Left lung (tissue), 4 donors: ENCODE measurements at regions not wholly inside any gene's neighbourhood (a gene's known extent, or its start where the extent isn't known, plus 50 kb on each side); places are given as distances from the start of the nearest gene placed in this dataset.

Experiments
- ATAC-seq: fragments of 200-7000 bp; cut with Tn5 transposase; one replicate; pipeline ENCODE4 v1.9.1; 2020; ENCODE audit warnings: moderate library complexity
- DNase-seq, 4 donors: peaks; one replicate each; pipeline ENCODE4 v3.0.0-alpha.2; 2013 to 2020
- H3K27ac ChIP-seq, 2 donors: fragments of 200-600 bp; sonication (generic) in 1 of 2; one replicate each; pipeline versions ENCODE4 v1.5.0 to v1.8.0; 2020 to 2021
- H3K27me3 ChIP-seq, 2 donors: fragments of 200-600 bp; sonication (generic) in 1 of 2; one replicate each; pipeline versions ENCODE4 v1.5.0 to v1.8.0; 2020 to 2021
- H3K36me3 ChIP-seq, 2 donors: fragments of 200-600 bp; sonication (generic) in 1 of 2; one replicate each; pipeline versions ENCODE4 v1.5.0 to v1.8.0; 2020 to 2021
- H3K4me1 ChIP-seq, 2 donors: fragments of 200-600 bp; one replicate each; pipeline ENCODE4 v1.8.0; 2021
- H3K4me3 ChIP-seq, 2 donors: fragments of 200-600 bp; sonication (generic) in 1 of 2; one replicate each; pipeline versions ENCODE4 v1.5.0 to v1.8.0; 2020 to 2021; ENCODE audit warnings: mild to moderate bottlenecking in 1 of 2
- H3K9me3 ChIP-seq, 2 donors: fragments of 200-600 bp; sonication (generic) in 1 of 2; one replicate each; pipeline versions ENCODE4 v1.5.0 to v1.8.0; 2020 to 2021
- CTCF ChIP-seq, 2 donors: fragments of 200-600 bp; sonication (generic) in 1 of 2; IDR thresholded peaks; one replicate each; pipeline versions ENCODE4 v1.5.0 to v1.8.0; 2021; ENCODE audit warnings: antibody characterized with exemption in 2 of 2
- intact Hi-C, 2 donors: fragments of 100-400 bp; cut with DNase I; formaldehyde crosslinking; loops; one replicate each; pipeline versions ENCODE4 v1.11.2 to v1.14.2; 2022
- donor health status: DM: no; HTN: yes; CAD: no.
- donor health status: DM: no; HTN: no; CAD: no.

GRCh38 chr11:97229936-97230335 lies 840.1 kb downstream of the JRKL start:
- no peak for TF ChIP-seq CTCF (IDR thresholded peaks at IDR 0.05)
- DNase-seq (peak in 2 of 4 donors; percentile 19 to 25), ATAC-seq (no peak)
- H3K4me1 ChIP-seq: no peaks in the 10 kb centered on the region
- H3K9me3 ChIP-seq: peaks cover 0 to 6% of the 10 kb centered on the region in 2 donors
- H3K4me3 ChIP-seq: no peak overlapping the region
- no peaks in the 10 kb centered on the region for H3K36me3 ChIP-seq
- H3K27me3 ChIP-seq: no peaks in the 10 kb centered on the region
- H3K27ac ChIP-seq: no peak overlapping the region
- intact Hi-C loops: no loop called here

GRCh38 chr11:97231231-97231630 lies 841.4 kb downstream of the JRKL start:
- intact Hi-C loops: no loop called here

GRCh38 chr11:97234016-97234415 lies 844.2 kb downstream of the JRKL start:
- Histone ChIP-seq H3K36me3 (no peaks in the 10 kb centered on the region), H3K27ac (no peak overlapping the region), H3K27me3 (no peaks in the 10 kb centered on the region), H3K4me3 (no peak overlapping the region), H3K4me1 (no peaks in the 10 kb centered on the region), H3K9me3 (peaks cover 0 to 2% of the 10 kb centered on the region in 2 donors)
- TF ChIP-seq CTCF (IDR thresholded peaks at IDR 0.05): no peak
- DNase-seq (no peak), ATAC-seq (no peak)
- intact Hi-C loops: no loop called here

More at GRCh38 chr11:97231231-97231630, 841.4 kb downstream of the JRKL start:
- no peaks in the 10 kb centered on the region for H3K4me1 ChIP-seq
- no peak overlapping the region for H3K27ac ChIP-seq
- H3K4me3 ChIP-seq: no peak overlapping the region
- TF ChIP-seq CTCF (IDR thresholded peaks at IDR 0.05): no peak
- no peaks in the 10 kb centered on the region for H3K36me3 ChIP-seq
- peaks cover 0 to 6% of the 10 kb centered on the region in 2 donors for H3K9me3 ChIP-seq
- no peaks in the 10 kb centered on the region for H3K27me3 ChIP-seq
- DNase-seq (no peak), ATAC-seq (no peak)

GRCh38 chr11:97237151-97237550 lies 847.3 kb downstream of the JRKL start:
- Histone ChIP-seq H3K27ac (no peak overlapping the region), H3K4me3 (no peak overlapping the region), H3K27me3 (no peaks in the 10 kb centered on the region), H3K36me3 (no peaks in the 10 kb centered on the region), H3K4me1 (no peaks in the 10 kb centered on the region), H3K9me3 (peaks cover 0 to 2% of the 10 kb centered on the region in 2 donors)
- DNase-seq: no peak
- TF ChIP-seq CTCF (IDR thresholded peaks at IDR 0.05): no peak
- ATAC-seq: no peak
- intact Hi-C loops: no loop called here

- TF ChIP-seq CTCF (IDR thresholded peaks at IDR 0.05): no peak
- Histone ChIP-seq H3K9me3 (peaks cover 0 to 10% of the 10 kb centered on the region in 2 donors), H3K27ac (no peak overlapping the region), H3K27me3 (no peaks in the 10 kb centered on the region), H3K36me3 (no peaks in the 10 kb centered on the region), H3K4me1 (no peaks in the 10 kb centered on the region), H3K4me3 (no peak overlapping the region)
- DNase-seq: no peak
- intact Hi-C loops: no loop called here
- no peak for ATAC-seq
Observed at GRCh38 chr11:97247601-97248000, 857.8 kb downstream of the JRKL start.
